Type B pancreatic cell (in vitro differentiated cells): ENCODE measurements at regions not wholly inside any gene's neighbourhood (a gene's known extent, or its start where the extent isn't known, plus 50 kb on each side); places are given as distances from the start of the nearest gene placed in this dataset.

Experiments used
- DNase-seq: peaks from one replicate; pipeline ENCODE4 v3.0.0; 2021; ENCODE audit warnings: mixed read lengths; ENCODE audit not compliant: unreplicated experiment; ENCODE audit errors: extremely low spot score
- H3K27ac Mint-ChIP-seq: 2 replicates; pipeline ENCODE4 v1.8.0; 2021; ENCODE audit warnings: mild to moderate bottlenecking, mixed read lengths
- H3K27me3 Mint-ChIP-seq: 2 replicates; pipeline ENCODE4 v1.8.0; 2021; ENCODE audit warnings: mixed read lengths
- H3K36me3 Mint-ChIP-seq: 2 replicates; pipeline ENCODE4 v1.8.0; 2021; ENCODE audit warnings: mixed read lengths
- H3K4me1 Mint-ChIP-seq: one replicate; pipeline ENCODE4 v1.8.0; 2021; ENCODE audit warnings: mixed read lengths; ENCODE audit not compliant: unreplicated experiment
- H3K4me3 Mint-ChIP-seq: 2 replicates; pipeline ENCODE4 v1.8.0; 2021; ENCODE audit warnings: mild to moderate bottlenecking, mixed read lengths
- H3K9me3 Mint-ChIP-seq: 2 replicates; pipeline ENCODE4 v1.8.0; 2021; ENCODE audit warnings: mixed read lengths
- TF ChIP-seq, protein P1 (sequence below): fragments of 200-600 bp; sonication (generic); conservative IDR thresholded peaks from 2 replicates; pipeline ENCODE4 v1.5.0; 2021; ENCODE audit warnings: antibody characterized with exemption, mild to moderate bottlenecking

DNA sequence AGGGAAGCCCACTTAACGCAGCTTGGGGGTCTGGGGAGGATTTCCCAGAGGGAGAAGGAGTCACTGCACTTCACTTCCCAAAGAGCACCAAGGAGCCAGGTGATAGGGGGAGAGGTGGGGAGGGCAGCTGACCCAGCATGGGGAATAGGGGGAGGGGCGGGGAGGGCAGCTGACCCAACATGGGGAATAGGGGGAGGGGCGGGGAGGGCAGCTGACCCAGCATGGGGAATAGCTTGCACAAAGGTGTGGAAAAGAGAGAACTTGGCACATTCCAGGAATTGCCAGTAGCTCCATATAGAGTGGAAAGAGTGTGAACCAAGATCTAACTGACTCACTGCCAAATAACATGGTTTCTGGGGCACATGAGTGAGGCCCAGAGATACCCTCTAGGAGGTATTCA, 110.3 kb downstream of the CCT6B start:
- no peak for DNase-seq
- no peaks in the 10 kb centered on the region for H3K36me3 Mint-ChIP-seq
- TF ChIP-seq, protein P1, sequence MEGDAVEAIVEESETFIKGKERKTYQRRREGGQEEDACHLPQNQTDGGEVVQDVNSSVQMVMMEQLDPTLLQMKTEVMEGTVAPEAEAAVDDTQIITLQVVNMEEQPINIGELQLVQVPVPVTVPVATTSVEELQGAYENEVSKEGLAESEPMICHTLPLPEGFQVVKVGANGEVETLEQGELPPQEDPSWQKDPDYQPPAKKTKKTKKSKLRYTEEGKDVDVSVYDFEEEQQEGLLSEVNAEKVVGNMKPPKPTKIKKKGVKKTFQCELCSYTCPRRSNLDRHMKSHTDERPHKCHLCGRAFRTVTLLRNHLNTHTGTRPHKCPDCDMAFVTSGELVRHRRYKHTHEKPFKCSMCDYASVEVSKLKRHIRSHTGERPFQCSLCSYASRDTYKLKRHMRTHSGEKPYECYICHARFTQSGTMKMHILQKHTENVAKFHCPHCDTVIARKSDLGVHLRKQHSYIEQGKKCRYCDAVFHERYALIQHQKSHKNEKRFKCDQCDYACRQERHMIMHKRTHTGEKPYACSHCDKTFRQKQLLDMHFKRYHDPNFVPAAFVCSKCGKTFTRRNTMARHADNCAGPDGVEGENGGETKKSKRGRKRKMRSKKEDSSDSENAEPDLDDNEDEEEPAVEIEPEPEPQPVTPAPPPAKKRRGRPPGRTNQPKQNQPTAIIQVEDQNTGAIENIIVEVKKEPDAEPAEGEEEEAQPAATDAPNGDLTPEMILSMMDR: no peak

DNA sequence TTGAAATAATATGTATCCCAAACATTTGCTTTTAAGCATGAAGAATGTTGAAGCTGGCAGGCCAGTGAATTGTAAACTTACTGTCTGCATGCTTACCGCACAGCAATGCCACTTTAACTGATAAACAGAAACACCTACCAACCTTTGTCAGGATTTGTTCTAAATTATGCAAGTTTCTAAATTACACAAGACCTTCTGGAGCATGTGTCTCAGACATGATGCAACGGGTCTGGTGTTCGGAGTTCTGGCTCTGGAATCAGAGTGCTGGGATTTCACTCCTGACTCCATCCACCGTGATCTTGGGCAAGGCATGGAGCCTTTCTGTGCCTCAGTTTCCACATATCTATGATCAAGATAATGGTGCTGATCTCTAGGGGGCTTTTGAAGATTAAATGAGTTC, 111.2 kb downstream of the CCT6B start:
- TF ChIP-seq, protein P1: no peak
- no peaks in the 10 kb centered on the region for H3K36me3 Mint-ChIP-seq
- H3K4me1 Mint-ChIP-seq: no peaks in the 10 kb centered on the region
- DNase-seq: no peak
- H3K27me3 Mint-ChIP-seq: peaks cover 36% of the 10 kb centered on the region
- no peak overlapping the region for H3K27ac Mint-ChIP-seq
- H3K9me3 Mint-ChIP-seq: no peaks in the 10 kb centered on the region
- no peak overlapping the region for H3K4me3 Mint-ChIP-seq

More for the DNA sequence above, 110.3 kb downstream of the CCT6B start:
- Mint-ChIP-seq H3K4me1 (no peaks in the 10 kb centered on the region), H3K27me3 (peaks cover 37% of the 10 kb centered on the region), H3K9me3 (no peaks in the 10 kb centered on the region), H3K27ac (no peak overlapping the region), H3K4me3 (no peak overlapping the region)

DNA sequence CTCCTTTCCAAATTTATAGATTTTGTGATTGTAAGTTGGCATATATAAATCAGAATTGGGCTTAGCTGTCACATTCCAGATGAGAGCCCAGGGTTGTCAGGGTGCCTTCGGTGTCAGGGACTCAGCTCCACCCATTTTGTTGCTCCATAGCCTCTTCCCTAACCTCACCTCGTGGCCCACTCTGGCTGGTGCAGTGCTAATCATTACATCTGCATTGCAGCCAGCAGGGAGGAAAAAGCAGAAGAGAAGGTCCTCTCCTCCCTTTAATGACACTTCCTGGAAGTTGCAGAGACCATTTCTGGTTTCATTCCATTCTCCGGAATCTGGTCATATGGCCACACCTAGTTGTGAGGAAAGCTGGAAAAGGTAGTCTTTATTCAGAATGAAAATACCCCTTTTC, 113.3 kb downstream of the CCT6B start:
- no peak for DNase-seq
- no peaks in the 10 kb centered on the region for H3K9me3 Mint-ChIP-seq
- no peaks in the 10 kb centered on the region for H3K4me1 Mint-ChIP-seq
- no peak overlapping the region for H3K27ac Mint-ChIP-seq
- TF ChIP-seq, protein P1: no peak
- no peaks in the 10 kb centered on the region for H3K36me3 Mint-ChIP-seq
- peaks cover 23% of the 10 kb centered on the region for H3K27me3 Mint-ChIP-seq
- no peak overlapping the region for H3K4me3 Mint-ChIP-seq

DNA sequence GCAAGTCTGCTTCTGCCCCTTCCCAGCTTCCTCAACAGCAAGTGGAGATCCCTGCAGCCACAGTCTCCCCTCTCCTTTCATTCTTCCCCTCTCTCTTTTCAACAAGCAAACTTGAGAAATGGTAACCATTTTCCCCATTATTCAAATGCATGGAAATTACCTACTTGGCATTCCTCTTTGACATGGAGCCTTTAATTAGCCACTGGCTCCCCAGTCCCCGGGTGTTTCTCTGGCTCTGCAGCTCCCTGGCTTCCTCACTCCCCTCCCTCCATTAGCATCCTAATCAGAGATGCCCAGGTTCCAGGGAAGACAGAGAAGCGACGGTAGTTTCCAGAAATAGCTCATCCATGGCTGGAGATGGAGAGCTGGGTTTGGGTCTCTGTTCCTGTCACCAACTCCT, 116.0 kb downstream of the CCT6B start:
- no peaks in the 10 kb centered on the region for H3K9me3 Mint-ChIP-seq
- no peaks in the 10 kb centered on the region for H3K36me3 Mint-ChIP-seq
- no peak overlapping the region for H3K27ac Mint-ChIP-seq
- H3K27me3 Mint-ChIP-seq: peaks cover 21% of the 10 kb centered on the region
- H3K4me3 Mint-ChIP-seq: no peak overlapping the region
- H3K4me1 Mint-ChIP-seq: no peaks in the 10 kb centered on the region
- TF ChIP-seq, protein P1: no peak
- DNase-seq: no peak

DNA sequence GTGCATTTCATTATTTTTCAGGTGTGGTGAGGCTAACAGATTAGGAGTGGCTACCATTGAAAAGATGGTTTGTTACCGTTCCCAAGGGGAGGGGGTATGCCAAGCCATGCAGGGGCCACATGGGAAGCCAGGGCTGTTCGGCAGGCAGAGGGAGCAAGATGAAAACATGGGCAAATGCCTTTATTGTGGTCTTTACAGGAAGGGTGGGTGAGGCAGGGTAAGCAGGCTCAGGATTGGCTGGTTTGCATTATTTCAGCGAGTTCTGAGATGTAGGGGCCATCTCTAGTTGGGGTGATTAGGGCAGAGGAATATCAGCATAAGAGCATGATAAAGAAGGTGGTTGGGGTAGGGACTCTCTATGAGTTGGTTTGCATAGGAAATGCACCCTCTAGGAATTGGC, 117.6 kb downstream of the CCT6B start:
- Mint-ChIP-seq H3K4me3 (no peak overlapping the region), H3K36me3 (no peaks in the 10 kb centered on the region), H3K27ac (no peak overlapping the region), H3K4me1 (no peaks in the 10 kb centered on the region), H3K27me3 (peaks cover 23% of the 10 kb centered on the region), H3K9me3 (no peaks in the 10 kb centered on the region)
- no peak for DNase-seq
- TF ChIP-seq, protein P1: no peak

DNA sequence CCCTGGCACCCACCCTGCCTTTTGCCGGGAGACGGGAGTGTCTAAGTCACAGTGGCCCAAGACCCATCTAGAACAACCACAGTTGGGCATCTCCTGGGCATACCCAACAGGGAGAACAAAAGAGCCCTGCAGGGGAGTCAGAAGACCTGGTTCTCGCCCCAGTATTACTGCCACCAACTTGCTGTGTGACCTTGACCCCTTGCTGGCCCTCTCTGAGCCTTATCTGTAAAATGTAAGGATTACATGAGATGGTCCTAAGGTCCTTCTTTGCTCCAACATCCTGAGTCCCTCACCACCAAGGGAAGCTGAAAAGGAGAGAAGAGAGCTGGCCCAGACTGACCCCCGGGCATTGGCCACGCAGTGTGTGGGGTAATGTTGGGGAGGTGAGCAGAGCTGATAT, 119.0 kb downstream of the CCT6B start:
- no peak for DNase-seq
- TF ChIP-seq, protein P1: no peak
- H3K9me3 Mint-ChIP-seq: no peaks in the 10 kb centered on the region
- no peaks in the 10 kb centered on the region for H3K4me1 Mint-ChIP-seq
- H3K4me3 Mint-ChIP-seq: no peak overlapping the region
- peaks cover 20% of the 10 kb centered on the region for H3K27me3 Mint-ChIP-seq
- no peaks in the 10 kb centered on the region for H3K36me3 Mint-ChIP-seq
- H3K27ac Mint-ChIP-seq: no peak overlapping the region
